IMR-90 (cell line): ENCODE measurements at regions not wholly inside any gene's neighbourhood (a gene's known extent, or its start where the extent isn't known, plus 50 kb on each side); places are given as distances from the start of the nearest gene placed in this dataset.

ENCODE experiments used
- ATAC-seq: fragments of 200-7000 bp; cut with Tn5 transposase; 2 replicates; pipeline ENCODE4 v1.9.1; 2020; ENCODE audit warnings: low read depth, mild to moderate bottlenecking, moderate library complexity
- BruUV-seq: library from RNA; stranded (reverse); fragments of 400-500 nt; replicated peaks from 2 replicates; lab custom pipeline; 2021; lab: Mats Ljungman, UMichigan
- CTCF ChIA-PET: fragments of 300-600 bp; formaldehyde crosslinking; extraction: SDS; loops from one replicate; lab custom pipeline; 2021; ENCODE audit warnings: antibody characterized with exemption; lab: Yijun Ruan, JAX
- POLR2A ChIA-PET: fragments of 300-600 bp; sonication (Branson Sonifier 250); formaldehyde crosslinking; loops from one replicate; lab custom pipeline; 2022; ENCODE audit warnings: antibody characterized with exemption; ENCODE audit not compliant: unreplicated experiment; lab: Charles Lee
- DNase-seq: peaks from one replicate; pipeline ENCODE4 v3.0.0; 2013
- H2AFZ ChIP-seq: replicated peaks from 2 replicates; pipeline ENCODE3; 2013; ENCODE audit warnings: low read length, mild to moderate bottlenecking; ENCODE audit not compliant: poor library complexity
- H2AK5ac ChIP-seq: 2 replicates; pipeline ENCODE4 v1.6.1; 2013; ENCODE audit warnings: low read depth, low read length, inconsistent platforms
- H2AK9ac ChIP-seq: replicated peaks from 2 replicates; pipeline ENCODE3; 2013; ENCODE audit warnings: mild to moderate bottlenecking, low read depth, low read length, moderate library complexity; ENCODE audit not compliant: poor library complexity
- H2BK120ac ChIP-seq: 2 replicates; pipeline ENCODE4 v1.6.1; 2013; ENCODE audit warnings: low read depth, low read length, inconsistent platforms
- H2BK15ac ChIP-seq: 3 replicates; pipeline ENCODE4 v1.6.1; 2013; ENCODE audit warnings: low read depth, low read length, inconsistent platforms
- H2BK20ac ChIP-seq: 2 replicates; pipeline ENCODE4 v1.6.1; 2013; ENCODE audit warnings: low read depth, mild to moderate bottlenecking, inconsistent platforms, low read length, moderate library complexity
- H2BK5ac ChIP-seq: 2 replicates; pipeline ENCODE4 v1.6.1; 2013; ENCODE audit warnings: mild to moderate bottlenecking, low read depth, low read length, inconsistent platforms; ENCODE audit not compliant: poor library complexity, severe bottlenecking
- H3K14ac ChIP-seq: replicated peaks from 2 replicates; pipeline ENCODE4 v1.6.1; 2013; ENCODE audit warnings: low read depth, low read length, inconsistent platforms
- H3K18ac ChIP-seq: 2 replicates; pipeline ENCODE4 v1.6.1; 2013; ENCODE audit warnings: low read depth, low read length, control low read depth
- H3K23ac ChIP-seq: 2 replicates; pipeline ENCODE4 v1.6.1; 2013; ENCODE audit warnings: low read depth, low read length, inconsistent platforms
- H3K27ac ChIP-seq: 2 replicates; pipeline ENCODE4 v1.5.1; 2013; ENCODE audit warnings: mild to moderate bottlenecking, control low read depth, low read length; ENCODE audit not compliant: insufficient read depth
- H3K27me3 ChIP-seq: 2 replicates; pipeline ENCODE4 v1.6.1; 2013; ENCODE audit warnings: low read length; ENCODE audit not compliant: control insufficient read depth, insufficient read depth
- H3K36me3 ChIP-seq: 2 replicates; pipeline ENCODE4 v1.6.1; 2013; ENCODE audit warnings: low read length, mixed read lengths; ENCODE audit not compliant: control insufficient read depth, insufficient read depth
- H3K4ac ChIP-seq: 2 replicates; pipeline ENCODE4 v1.6.1; 2013; ENCODE audit warnings: low read depth, low read length, inconsistent platforms
- H3K4me1 ChIP-seq: 2 replicates; pipeline ENCODE4 v1.6.1; 2013; ENCODE audit warnings: low read length, mixed read lengths; ENCODE audit not compliant: control insufficient read depth, insufficient read depth
- H3K4me2 ChIP-seq: 2 replicates; pipeline ENCODE4 v1.6.1; 2013; ENCODE audit warnings: low read depth, mild to moderate bottlenecking, control low read depth, low read length, moderate library complexity
- H3K4me3 ChIP-seq: 2 replicates; pipeline ENCODE4 v1.5.1; 2013; ENCODE audit warnings: low read depth, mild to moderate bottlenecking, control low read depth, low read length, moderate library complexity; ENCODE audit not compliant: insufficient read depth
- H3K56ac ChIP-seq: 2 replicates; pipeline ENCODE4 v1.6.1; 2013; ENCODE audit warnings: low read length, inconsistent platforms; ENCODE audit not compliant: insufficient read depth; ENCODE audit errors: extremely low read depth
- H3K79me1 ChIP-seq, 2 experiments: 2 replicates each; pipeline ENCODE4 v1.6.1; 2013; ENCODE audit warnings: low read length in 2 of 2, inconsistent platforms in 1 of 2, low read depth in 1 of 2
- H3K9ac ChIP-seq: 2 replicates; pipeline ENCODE4 v1.6.1; 2013; ENCODE audit warnings: low read depth, low read length, control low read depth
- H3K9me1 ChIP-seq: 2 replicates; pipeline ENCODE4 v1.6.1; 2013; ENCODE audit warnings: low read length, inconsistent platforms; ENCODE audit not compliant: insufficient read depth
- H3K9me3 ChIP-seq: 2 replicates; pipeline ENCODE4 v1.6.1; 2013; ENCODE audit warnings: low read length; ENCODE audit not compliant: control insufficient read depth, insufficient read depth
- H4K20me1 ChIP-seq: 2 replicates; pipeline ENCODE4 v1.6.1; 2013; ENCODE audit warnings: low read length, inconsistent platforms; ENCODE audit not compliant: insufficient read depth
- H4K5ac ChIP-seq: 2 replicates; pipeline ENCODE4 v1.6.1; 2013; ENCODE audit warnings: mild to moderate bottlenecking, low read depth, low read length, control low read depth
- H4K8ac ChIP-seq, 2 experiments: 2 replicates each; pipeline ENCODE4 v1.6.1; 2013; ENCODE audit warnings: low read depth in 2 of 2, low read length in 2 of 2, control low read depth in 1 of 2, inconsistent platforms in 1 of 2
- H4K91ac ChIP-seq: 2 replicates; pipeline ENCODE4 v1.6.1; 2013; ENCODE audit warnings: low read depth, low read length, inconsistent platforms; ENCODE audit not compliant: insufficient read depth
- BHLHE40 ChIP-seq: fragments of 150-350 bp; IDR thresholded peaks from 2 replicates; pipeline ENCODE4 v1.6.1; 2016; ENCODE audit warnings: mild to moderate bottlenecking, low read depth, low read length
- CEBPB ChIP-seq: IDR thresholded peaks from 2 replicates; pipeline ENCODE4 v1.6.1; 2012; ENCODE audit warnings: low read depth, low read length, improper control_type of control experiment
- FOS ChIP-seq: fragments of 150-350 bp; IDR thresholded peaks from 2 replicates; pipeline ENCODE4 v1.6.1; 2016; ENCODE audit warnings: low read depth, low read length
- MAFK ChIP-seq: IDR thresholded peaks from 2 replicates; pipeline ENCODE4 v1.6.1; 2012; ENCODE audit warnings: low read depth, low read length, improper control_type of control experiment
- MAZ ChIP-seq: IDR thresholded peaks from 2 replicates; pipeline ENCODE4 v1.6.1; 2012; ENCODE audit warnings: low read depth, mild to moderate bottlenecking, low read length, improper control_type of control experiment, moderate library complexity, borderline replicate concordance
- RAD21 ChIP-seq: IDR thresholded peaks from 2 replicates; pipeline ENCODE4 v1.6.1; 2012; ENCODE audit warnings: low read length, improper control_type of control experiment
- RCOR1 ChIP-seq: IDR thresholded peaks from 2 replicates; pipeline ENCODE4 v1.6.1; 2012; ENCODE audit warnings: mild to moderate bottlenecking, low read length, improper control_type of control experiment; ENCODE audit not compliant: insufficient replicate concordance
- SMC3 ChIP-seq: fragments of 150-350 bp; IDR thresholded peaks from 2 replicates; pipeline ENCODE4 v1.6.1; 2016; ENCODE audit warnings: low read depth, mild to moderate bottlenecking, antibody characterized with exemption, low read length, moderate library complexity
- USF2 ChIP-seq: fragments of 150-350 bp; IDR thresholded peaks from 2 replicates; pipeline ENCODE4 v1.6.1; 2017; ENCODE audit warnings: mild to moderate bottlenecking, antibody characterized with exemption, low read length, low read depth
- WGBS, 2 experiments: methylation state at CpG; one replicate each; pipeline versions ENCODE4 v1.1.5 to v1.1.7; 2013; ENCODE audit warnings: missing lambda C conversion rate in 2 of 2; ENCODE audit not compliant: insufficient read length in 1 of 2; ENCODE audit errors: extremely low coverage in 2 of 2; 5-methylcytosine and 5-hydroxymethylcytosine counted together
- dilution Hi-C: fragments of 300-500 bp; cut with HindIII; formaldehyde crosslinking; loops from one replicate; pipeline ENCODE4 v1.14.3; 2018; ENCODE audit warnings: low sequenced_read_pairs; ENCODE audit not compliant: unreplicated experiment
- in situ Hi-C: fragments of 300-500 bp; cut with MboI; formaldehyde crosslinking; loops from 3 replicates; pipeline ENCODE4 v1.14.3; 2019; ENCODE audit warnings: low sequenced_read_pairs, inconsistent platforms, mixed read lengths
- intact Hi-C: fragments of 100-400 bp; cut with micrococcal nuclease; formaldehyde crosslinking; loops from 2 replicates; pipeline ENCODE4 v1.10.0; 2022
- TF ChIP-seq, protein P1 (sequence below): conservative IDR thresholded peaks from 2 replicates; pipeline ENCODE4 v1.5.1; 2012; ENCODE audit warnings: mild to moderate bottlenecking, low read depth, low read length, improper control_type of control experiment

DNA sequence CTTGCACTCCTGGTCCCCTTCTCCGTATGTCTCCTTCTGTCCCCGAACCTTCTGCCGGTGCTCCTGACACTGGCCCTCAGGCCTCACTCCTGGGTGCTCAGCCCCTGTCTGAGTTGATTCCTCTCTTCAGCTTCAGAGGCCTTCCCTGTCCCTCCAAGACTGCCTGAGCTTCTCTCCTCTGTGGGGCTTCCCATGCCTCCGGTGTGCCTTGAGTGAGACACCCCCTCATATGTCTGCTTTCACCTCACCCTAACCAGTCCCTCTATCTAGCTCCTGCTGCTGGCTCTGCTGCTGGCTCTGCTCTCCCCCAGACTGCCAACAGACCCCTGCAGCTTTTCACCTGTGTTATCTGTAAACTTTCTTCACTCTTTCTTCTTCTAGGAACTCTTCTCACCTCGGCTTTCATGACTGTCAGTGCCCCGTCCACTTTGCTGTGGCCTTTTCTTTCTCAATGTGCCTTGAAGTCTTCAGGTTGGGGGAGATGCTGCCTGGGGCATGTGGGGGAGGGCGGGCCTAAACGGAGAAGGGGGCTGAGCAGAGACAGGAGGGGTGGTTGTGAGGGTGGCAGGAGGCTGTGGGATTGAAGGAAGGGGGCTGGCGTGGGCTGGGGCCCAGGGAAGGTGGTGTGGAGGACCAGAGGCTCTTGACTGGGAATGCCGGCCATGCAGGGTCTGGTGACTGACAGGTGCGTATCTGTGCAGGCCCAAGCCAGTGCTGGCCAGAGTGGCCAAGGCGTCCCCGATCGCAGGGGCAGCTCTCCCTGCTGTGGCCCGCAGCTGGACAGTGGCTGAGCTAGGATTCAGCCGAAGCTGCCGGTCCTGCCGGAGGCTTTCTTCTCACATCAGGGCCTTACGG is 81.3 kb downstream of the METRNL start (continued):
- TF ChIP-seq RCOR1, result no peak

DNA sequence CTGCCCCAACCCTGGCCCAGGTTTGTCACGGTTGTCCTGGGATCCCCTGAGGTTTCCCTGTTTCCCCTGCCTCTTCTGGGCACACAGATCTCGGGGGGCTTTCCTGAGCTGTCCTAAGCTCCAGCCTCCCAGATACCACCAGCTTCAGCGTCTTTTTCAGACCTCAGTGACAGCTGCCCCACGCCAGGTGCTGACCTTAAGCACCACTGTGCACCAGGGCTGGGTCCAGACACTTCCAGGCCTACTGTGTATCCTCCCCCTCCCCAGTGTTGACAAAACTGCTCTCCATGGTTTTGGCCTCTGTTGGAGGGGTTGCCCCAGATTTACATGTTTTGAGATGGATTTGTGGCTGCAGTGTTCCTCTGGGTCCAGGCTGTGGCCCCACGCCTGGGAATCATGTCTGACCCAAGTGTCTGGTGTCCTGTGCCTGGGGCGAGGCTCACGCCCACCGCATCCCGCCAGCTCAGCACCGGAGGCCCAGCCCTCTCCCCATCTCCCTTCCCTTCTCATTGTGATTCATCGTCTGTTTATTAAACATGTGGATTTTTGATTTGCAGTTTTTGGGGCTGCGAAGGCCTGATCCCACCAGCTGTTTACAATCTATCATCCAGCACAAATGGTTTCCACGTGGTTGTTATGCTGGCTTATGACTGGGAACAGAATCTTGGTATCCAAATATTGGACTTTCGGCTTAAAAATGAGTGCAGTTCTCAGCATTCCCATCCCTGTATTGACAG is 82.1 kb downstream of the METRNL start:
- Histone ChIP-seq H2AK5ac (peak overlapping the region; percentile 23; the same call in 1 of the 2 replicates), H3K4ac (peak overlapping the region; percentile 75), H4K5ac (no peak overlapping the region), H3K27me3 (peaks cover 23% of the 10 kb centered on the region), H3K9me3 (no peaks in the 10 kb centered on the region), H2BK20ac (peak overlapping the region; percentile 18; the same call in 1 of the 2 replicates), H2AK9ac (peak overlapping the region; percentile 38), H2BK5ac (no peak overlapping the region), H4K20me1 (no peaks in the 10 kb centered on the region), H3K14ac (0 out of 2 replicates have a peak overlapping the region, but pooled peaks have one; percentile 34), H4K8ac (peak overlapping the region in 1 of 2 experiments; percentile 19; a peak in 1 of 4 replicates), H3K23ac (no peak overlapping the region), H2BK15ac (peak overlapping the region; percentile 34; the same call in 1 of the 3 replicates), H3K27ac (no peak overlapping the region), H3K9me1 (peaks cover 8% of the 10 kb centered on the region), H3K18ac (no peak overlapping the region; the same call in 1 of the 2 replicates), H4K91ac (no peak overlapping the region), H3K4me1 (peaks cover 10% of the 10 kb centered on the region), H2BK120ac (peak overlapping the region; percentile 75), H2AFZ (peak overlapping the region; percentile 6), H3K4me3 (no peak overlapping the region), H3K9ac (no peak overlapping the region), H3K36me3 (no peaks in the 10 kb centered on the region), H3K4me2 (peak overlapping the region; percentile 40), H3K79me1 (no peaks in the 10 kb centered on the region), H3K56ac (no peak overlapping the region)
- in situ Hi-C loops, result no loop called here
- dilution Hi-C loops, result no loop called here
- WGBS, 2 experiments, result 20% methylated on average over 3 of the region's 14 CpGs; no CpG with 5 or more reads in 1 of the 2 experiments
- no TSS peak for BruUV-seq
- peak; percentile 98 for ATAC-seq
- ChIA-PET CTCF (no interaction called here), POLR2A (no interaction called here)
- peak; percentile 92 for DNase-seq
- intact Hi-C loops, result no loop called here
- TF ChIP-seq USF2 (no peak), RAD21 (0 out of 2 replicates have a peak, but pooled peaks have one; percentile 16), RCOR1 (no peak), CEBPB (no peak), MAFK (peak; percentile 71), MAZ (peak; percentile 40; the same call in 1 of the 2 replicates), FOS (0 out of 2 replicates have a peak, but pooled peaks have one; percentile 38), SMC3 (no peak; the same call in 1 of the 2 replicates), BHLHE40 (peak; percentile 37; the same call in 1 of the 2 replicates)
- TF ChIP-seq, protein P1, sequence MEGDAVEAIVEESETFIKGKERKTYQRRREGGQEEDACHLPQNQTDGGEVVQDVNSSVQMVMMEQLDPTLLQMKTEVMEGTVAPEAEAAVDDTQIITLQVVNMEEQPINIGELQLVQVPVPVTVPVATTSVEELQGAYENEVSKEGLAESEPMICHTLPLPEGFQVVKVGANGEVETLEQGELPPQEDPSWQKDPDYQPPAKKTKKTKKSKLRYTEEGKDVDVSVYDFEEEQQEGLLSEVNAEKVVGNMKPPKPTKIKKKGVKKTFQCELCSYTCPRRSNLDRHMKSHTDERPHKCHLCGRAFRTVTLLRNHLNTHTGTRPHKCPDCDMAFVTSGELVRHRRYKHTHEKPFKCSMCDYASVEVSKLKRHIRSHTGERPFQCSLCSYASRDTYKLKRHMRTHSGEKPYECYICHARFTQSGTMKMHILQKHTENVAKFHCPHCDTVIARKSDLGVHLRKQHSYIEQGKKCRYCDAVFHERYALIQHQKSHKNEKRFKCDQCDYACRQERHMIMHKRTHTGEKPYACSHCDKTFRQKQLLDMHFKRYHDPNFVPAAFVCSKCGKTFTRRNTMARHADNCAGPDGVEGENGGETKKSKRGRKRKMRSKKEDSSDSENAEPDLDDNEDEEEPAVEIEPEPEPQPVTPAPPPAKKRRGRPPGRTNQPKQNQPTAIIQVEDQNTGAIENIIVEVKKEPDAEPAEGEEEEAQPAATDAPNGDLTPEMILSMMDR, result no peak
